Colonic mucosa (tissue), 4 donors: ENCODE measurements at regions not wholly inside any gene's neighbourhood (a gene's known extent, or its start where the extent isn't known, plus 50 kb on each side); places are given as distances from the start of the nearest gene placed in this dataset.

Experiments
- DNase-seq: peaks from one replicate; pipeline ENCODE4 v3.0.0-alpha.2; 2020
- H3K27ac ChIP-seq: fragments of 200-600 bp; one replicate; pipeline ENCODE4 v1.8.0; 2021
- H3K27me3 ChIP-seq: fragments of 200-600 bp; one replicate; pipeline ENCODE4 v1.8.0; 2021
- H3K36me3 ChIP-seq: fragments of 200-600 bp; one replicate; pipeline ENCODE4 v1.8.0; 2021
- H3K4me1 ChIP-seq: fragments of 200-600 bp; one replicate; pipeline ENCODE4 v1.8.0; 2021; ENCODE audit warnings: mild to moderate bottlenecking
- H3K4me3 ChIP-seq: fragments of 200-600 bp; one replicate; pipeline ENCODE4 v1.8.0; 2021
- H3K9ac ChIP-seq, 2 donors: one replicate each; pipeline ENCODE4 v1.7.0; 2013; ENCODE audit warnings: control low read depth in 2 of 2, low read depth in 2 of 2, low read length in 2 of 2
- H3K9me3 ChIP-seq: fragments of 200-600 bp; one replicate; pipeline ENCODE4 v1.8.0; 2021
- CTCF ChIP-seq: fragments of 200-600 bp; IDR thresholded peaks from one replicate; pipeline ENCODE4 v1.8.0; 2022; ENCODE audit warnings: antibody characterized with exemption, mild to moderate bottlenecking
- intact Hi-C: fragments of 100-400 bp; cut with DNase I; formaldehyde crosslinking; loops from one replicate; pipeline ENCODE4 v1.14.1; 2022
- donor health status: healthy.
- donor health status: DM: no; HTN: no; CAD: no.
- donor health status: DM: no; HTN: no; CAD: no.

GRCh38 chr10:2478656-2479055 is 588.7 kb upstream of the PFKP start:
- H3K27me3 ChIP-seq, result no peaks in the 10 kb centered on the region
- H3K9me3 ChIP-seq, result no peaks in the 10 kb centered on the region
- no peak overlapping the region for H3K4me3 ChIP-seq
- H3K27ac ChIP-seq, result no peak overlapping the region
- TF ChIP-seq CTCF, result no peak
- no peak for DNase-seq
- intact Hi-C loops, result no loop called here
- no peaks in the 10 kb centered on the region for H3K4me1 ChIP-seq
- no peak overlapping the region for H3K9ac ChIP-seq
- H3K36me3 ChIP-seq, result no peaks in the 10 kb centered on the region

GRCh38 chr10:2476812-2477553 is 590.4 kb upstream of the PFKP start:
- no peak for TF ChIP-seq CTCF
- H3K27ac ChIP-seq, result no peak overlapping the region
- intact Hi-C loops, result no loop called here
- no peaks in the 10 kb centered on the region for H3K36me3 ChIP-seq
- H3K9ac ChIP-seq, result no peak overlapping the region
- DNase-seq, result no peak
- no peak overlapping the region for H3K4me3 ChIP-seq
- no peaks in the 10 kb centered on the region for H3K9me3 ChIP-seq
- no peaks in the 10 kb centered on the region for H3K4me1 ChIP-seq
- no peaks in the 10 kb centered on the region for H3K27me3 ChIP-seq

GRCh38 chr10:2476218-2476811 is 591.0 kb upstream of the PFKP start:
- no peak for DNase-seq
- H3K36me3 ChIP-seq, result no peaks in the 10 kb centered on the region
- intact Hi-C loops, result no loop called here
- no peaks in the 10 kb centered on the region for H3K4me1 ChIP-seq
- H3K27me3 ChIP-seq, result no peaks in the 10 kb centered on the region
- no peak overlapping the region for H3K27ac ChIP-seq
- no peak overlapping the region for H3K4me3 ChIP-seq
- H3K9ac ChIP-seq, result no peak overlapping the region
- H3K9me3 ChIP-seq, result no peaks in the 10 kb centered on the region
- TF ChIP-seq CTCF, result no peak

- no peak for DNase-seq
- intact Hi-C loops, result no loop called here
- Histone ChIP-seq H3K27ac (no peak overlapping the region), H3K4me3 (no peak overlapping the region), H3K36me3 (no peaks in the 10 kb centered on the region), H3K4me1 (no peaks in the 10 kb centered on the region), H3K9ac (no peak overlapping the region), H3K9me3 (no peaks in the 10 kb centered on the region), H3K27me3 (no peaks in the 10 kb centered on the region)
- no peak for TF ChIP-seq CTCF
Measured at GRCh38 chr10:2475711-2476217, 591.6 kb upstream of the PFKP start.

DNA sequence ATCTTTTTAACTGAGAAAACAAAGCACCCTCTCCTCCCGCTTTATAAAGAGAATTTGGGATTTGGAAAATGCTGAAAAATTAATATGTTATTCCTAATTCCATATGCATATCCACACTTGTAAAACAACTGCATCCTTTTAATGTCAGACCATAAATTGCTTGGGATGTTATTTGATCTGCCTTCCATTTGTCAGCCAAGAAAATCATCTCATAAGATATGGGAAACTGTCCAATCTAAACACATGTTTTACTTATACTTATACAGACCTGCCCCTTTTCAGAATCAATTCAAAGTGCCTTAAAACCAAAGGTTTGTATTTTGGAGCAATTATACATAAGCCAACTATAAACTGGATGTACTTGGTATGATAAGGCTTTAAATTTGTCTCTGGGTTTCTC is 595.5 kb upstream of the PFKP start:
- intact Hi-C loops, result no loop called here
- no peak overlapping the region for H3K4me3 ChIP-seq
- H3K27me3 ChIP-seq, result no peaks in the 10 kb centered on the region
- no peaks in the 10 kb centered on the region for H3K36me3 ChIP-seq
- H3K9ac ChIP-seq, result no peak overlapping the region
- no peak for TF ChIP-seq CTCF
- no peak overlapping the region for H3K27ac ChIP-seq
- no peak for DNase-seq
- H3K9me3 ChIP-seq, result no peaks in the 10 kb centered on the region
- H3K4me1 ChIP-seq, result no peaks in the 10 kb centered on the region
